ENCODE measurements at regions not wholly inside any gene's neighbourhood (a gene's known extent, or its start where the extent isn't known, plus 50 kb on each side); places are given as distances from the start of the nearest gene placed in this dataset.

DNA sequence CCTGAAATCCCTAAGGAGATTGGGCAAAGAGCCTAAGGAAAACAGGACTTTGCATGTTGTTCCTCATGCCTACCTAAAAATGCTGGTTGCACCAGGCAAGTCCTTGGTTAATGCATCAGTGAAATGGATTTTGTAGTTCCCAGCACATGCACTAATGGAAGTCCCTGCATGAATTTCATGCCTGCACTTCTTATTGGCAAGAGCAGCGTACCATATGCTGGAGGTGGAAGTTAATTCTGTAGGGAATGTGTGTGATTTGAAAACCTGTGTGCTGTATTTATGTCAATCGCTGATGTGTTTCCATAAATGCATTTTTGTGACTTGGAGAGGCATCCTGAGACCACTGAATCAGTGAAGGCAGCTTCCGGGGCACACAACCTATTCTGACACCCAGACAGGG, 140.3 kb upstream of the MTNR1B start:
- no peak for TF ChIP-seq POLR2A (IDR thresholded peaks at IDR 0.05; ENCODE audit: low read length)
- no peak for TF ChIP-seq GATA1 (IDR thresholded peaks at IDR 0.05; ENCODE audit: low read depth, low read length)
